CD14-positive monocyte (primary cell): ENCODE measurements at regions not wholly inside any gene's neighbourhood (a gene's known extent, or its start where the extent isn't known, plus 50 kb on each side); places are given as distances from the start of the nearest gene placed in this dataset.

ENCODE experiments used
- DNase-seq, 3 donors: peaks; one replicate each; pipeline ENCODE4 v3.0.0-alpha.2; 2011 to 2022
- H2AFZ ChIP-seq: 2 replicates; pipeline ENCODE4 v1.6.0; 2012; ENCODE audit warnings: mild to moderate bottlenecking, low read depth, low read length, inconsistent platforms; ENCODE audit not compliant: insufficient read depth, poor library complexity, severe bottlenecking
- H3K27ac ChIP-seq, 2 donors: 1 replicate in 1 of 2; 2 replicates in 1 of 2; pipeline ENCODE4 v1.5.1; 2012 to 2013; ENCODE audit warnings: low read length in 2 of 2, control low read depth in 1 of 2, inconsistent platforms in 1 of 2, low read depth in 1 of 2, mild to moderate bottlenecking in 1 of 2
- H3K27me3 ChIP-seq, 2 donors: one replicate each; pipeline versions ENCODE4 v1.6.0 to v1.6.1; 2011 to 2013; ENCODE audit warnings: low read length in 2 of 2; ENCODE audit not compliant: control insufficient read depth in 2 of 2, insufficient read depth in 2 of 2
- H3K36me3 ChIP-seq, 2 donors: replicated peaks in 1 of 2; 1 replicate in 1 of 2; 2 replicates in 1 of 2; pipeline versions ENCODE4 v1.5.1 to v1.6.1; 2012 to 2013; ENCODE audit warnings: low read length in 2 of 2, control low read depth in 1 of 2, inconsistent platforms in 1 of 2, mild to moderate bottlenecking in 1 of 2; ENCODE audit not compliant: insufficient read depth in 2 of 2, control insufficient read depth in 1 of 2
- H3K4me1 ChIP-seq, 2 donors: 1 replicate in 1 of 2; 2 replicates in 1 of 2; pipeline versions ENCODE4 v1.5.1 to v1.6.1; 2012 to 2013; ENCODE audit warnings: low read length in 2 of 2, control low read depth in 1 of 2, inconsistent platforms in 1 of 2, mild to moderate bottlenecking in 1 of 2, moderate library complexity in 1 of 2; ENCODE audit not compliant: insufficient read depth in 2 of 2, control insufficient read depth in 1 of 2
- H3K4me2 ChIP-seq: replicated peaks from 2 replicates; pipeline ENCODE3; 2012; ENCODE audit warnings: low read length, moderate library complexity, mild to moderate bottlenecking; ENCODE audit not compliant: poor library complexity, severe bottlenecking; ENCODE audit errors: extremely low read depth
- H3K4me3 ChIP-seq, 3 experiments: fragments of 200-600 bp in 1 of 3; sonication (generic) in 1 of 3; replicated peaks in 1 of 3; 1 replicate in 2 of 3; 2 replicates in 1 of 3; pipeline ENCODE4 v1.5.1; 2011 to 2013; ENCODE audit warnings: low read length in 3 of 3, mild to moderate bottlenecking in 3 of 3, control low read depth in 2 of 3, low read depth in 2 of 3, inconsistent platforms in 1 of 3, moderate library complexity in 1 of 3
- H3K79me2 ChIP-seq: 2 replicates; pipeline ENCODE4 v1.6.0; 2012; ENCODE audit warnings: mild to moderate bottlenecking, control low read depth, inconsistent platforms, low read length, moderate library complexity; ENCODE audit not compliant: insufficient read depth
- H3K9ac ChIP-seq: 2 replicates; pipeline ENCODE4 v1.6.0; 2017; ENCODE audit warnings: low read length, mild to moderate bottlenecking; ENCODE audit not compliant: insufficient read depth, poor library complexity, severe bottlenecking
- H3K9me3 ChIP-seq, 2 donors: replicated peaks in 1 of 2; 1 replicate in 1 of 2; 2 replicates in 1 of 2; pipeline versions ENCODE4 v1.5.1 to v1.6.1; 2012 to 2013; ENCODE audit warnings: low read length in 2 of 2, control low read depth in 1 of 2; ENCODE audit not compliant: control insufficient read depth in 1 of 2, insufficient read depth in 1 of 2
- H4K20me1 ChIP-seq: 2 replicates; pipeline ENCODE4 v1.6.0; 2012; ENCODE audit warnings: mild to moderate bottlenecking, low read length, control low read depth, moderate library complexity; ENCODE audit not compliant: insufficient read depth
- H3K27ac Mint-ChIP-seq, 7 donors: one replicate each; pipeline ENCODE4 v1.8.0; 2020; ENCODE audit warnings: mild to moderate bottlenecking in 7 of 7, mixed read lengths in 7 of 7, moderate library complexity in 6 of 7, inconsistent platforms in 2 of 7
- H3K27me3 Mint-ChIP-seq, 3 donors: one replicate each; pipeline ENCODE4 v1.8.0; 2021 to 2022; ENCODE audit warnings: low read depth in 3 of 3, mild to moderate bottlenecking in 3 of 3, mixed read lengths in 3 of 3, moderate library complexity in 3 of 3, inconsistent platforms in 1 of 3
- H3K36me3 Mint-ChIP-seq, 2 donors: one replicate each; pipeline ENCODE4 v1.8.0; 2020; ENCODE audit warnings: mixed read lengths in 2 of 2, inconsistent platforms in 1 of 2, mild to moderate bottlenecking in 1 of 2
- H3K4me1 Mint-ChIP-seq: one replicate; pipeline ENCODE4 v1.8.0; 2020; ENCODE audit warnings: mild to moderate bottlenecking, mixed read lengths
- H3K4me3 Mint-ChIP-seq, 2 donors: one replicate each; pipeline ENCODE4 v1.8.0; 2020; ENCODE audit warnings: mild to moderate bottlenecking in 2 of 2, mixed read lengths in 2 of 2, moderate library complexity in 1 of 2
- H3K9me3 Mint-ChIP-seq, 7 donors: one replicate each; pipeline ENCODE4 v1.8.0; 2020 to 2022; ENCODE audit warnings: mixed read lengths in 7 of 7, mild to moderate bottlenecking in 6 of 7, moderate library complexity in 6 of 7, inconsistent platforms in 2 of 7
- WGBS: methylation state at CpG from one replicate; pipeline ENCODE4 v1.1.5; 2013; ENCODE audit warnings: missing lambda C conversion rate; ENCODE audit not compliant: insufficient coverage; 5-methylcytosine and 5-hydroxymethylcytosine counted together
- intact Hi-C, 2 donors: fragments of 100-400 bp; cut with micrococcal nuclease; formaldehyde crosslinking; loops; one replicate each; pipeline versions ENCODE4 v1.15.0 to v1.15.1; 2023
- TF ChIP-seq, protein P1 (sequence below): fragments of 200-600 bp; IDR thresholded peaks from one replicate; pipeline ENCODE4 v1.8.0; 2022; ENCODE audit warnings: antibody characterized with exemption, mild to moderate bottlenecking

DNA sequence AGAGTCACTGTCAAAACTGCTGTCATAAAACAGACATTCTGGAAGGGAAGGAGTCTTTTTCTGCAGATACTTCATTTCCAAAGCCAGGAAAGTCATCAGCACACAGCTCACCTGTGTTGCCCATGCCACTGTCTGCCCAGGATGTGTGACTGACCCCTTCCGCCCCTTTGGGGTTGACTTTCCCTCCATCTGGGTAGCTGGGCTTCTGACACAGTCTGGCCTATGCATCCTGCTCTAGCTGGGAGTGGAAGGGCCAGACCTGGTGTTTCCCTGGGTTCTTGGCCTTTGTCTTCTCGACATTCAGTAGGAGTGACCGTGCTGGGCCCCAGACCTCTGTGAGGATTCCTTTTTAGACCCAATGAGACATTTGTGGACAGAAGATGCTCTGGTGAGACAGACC is 378.9 kb upstream of the NUPR2 start:
- Mint-ChIP-seq H3K36me3 (no peaks in the 10 kb centered on the region), H3K9me3 (peaks cover 39 to 77% (median 67%) of the 10 kb centered on the region in 7 donors), H3K4me1 (no peaks in the 10 kb centered on the region), H3K27ac (no peak overlapping the region), H3K4me3 (no peak overlapping the region), H3K27me3 (peaks cover 0 to 2% (median 2%) of the 10 kb centered on the region in 3 donors)
- H3K4me2 ChIP-seq, result no peak overlapping the region
- H4K20me1 ChIP-seq, result no peaks in the 10 kb centered on the region
- H2AFZ ChIP-seq, result no peak overlapping the region
- 75% methylated on average over 2 of the region's 3 CpGs for WGBS
- DNase-seq, result no peak
- TF ChIP-seq, protein P1, sequence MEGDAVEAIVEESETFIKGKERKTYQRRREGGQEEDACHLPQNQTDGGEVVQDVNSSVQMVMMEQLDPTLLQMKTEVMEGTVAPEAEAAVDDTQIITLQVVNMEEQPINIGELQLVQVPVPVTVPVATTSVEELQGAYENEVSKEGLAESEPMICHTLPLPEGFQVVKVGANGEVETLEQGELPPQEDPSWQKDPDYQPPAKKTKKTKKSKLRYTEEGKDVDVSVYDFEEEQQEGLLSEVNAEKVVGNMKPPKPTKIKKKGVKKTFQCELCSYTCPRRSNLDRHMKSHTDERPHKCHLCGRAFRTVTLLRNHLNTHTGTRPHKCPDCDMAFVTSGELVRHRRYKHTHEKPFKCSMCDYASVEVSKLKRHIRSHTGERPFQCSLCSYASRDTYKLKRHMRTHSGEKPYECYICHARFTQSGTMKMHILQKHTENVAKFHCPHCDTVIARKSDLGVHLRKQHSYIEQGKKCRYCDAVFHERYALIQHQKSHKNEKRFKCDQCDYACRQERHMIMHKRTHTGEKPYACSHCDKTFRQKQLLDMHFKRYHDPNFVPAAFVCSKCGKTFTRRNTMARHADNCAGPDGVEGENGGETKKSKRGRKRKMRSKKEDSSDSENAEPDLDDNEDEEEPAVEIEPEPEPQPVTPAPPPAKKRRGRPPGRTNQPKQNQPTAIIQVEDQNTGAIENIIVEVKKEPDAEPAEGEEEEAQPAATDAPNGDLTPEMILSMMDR, result no peak
- peaks cover 75 to 78% of the 10 kb centered on the region in 2 donors for H3K9me3 ChIP-seq
- no peak overlapping the region for H3K4me3 ChIP-seq
- no peaks in the 10 kb centered on the region for H3K36me3 ChIP-seq
- H3K79me2 ChIP-seq, result no peaks in the 10 kb centered on the region
- H3K27me3 ChIP-seq, result no peaks in the 10 kb centered on the region
- H3K27ac ChIP-seq, result no peak overlapping the region
- intact Hi-C loops, result no loop called here
- H3K4me1 ChIP-seq, result no peaks in the 10 kb centered on the region
- H3K9ac ChIP-seq, result no peak overlapping the region

DNA sequence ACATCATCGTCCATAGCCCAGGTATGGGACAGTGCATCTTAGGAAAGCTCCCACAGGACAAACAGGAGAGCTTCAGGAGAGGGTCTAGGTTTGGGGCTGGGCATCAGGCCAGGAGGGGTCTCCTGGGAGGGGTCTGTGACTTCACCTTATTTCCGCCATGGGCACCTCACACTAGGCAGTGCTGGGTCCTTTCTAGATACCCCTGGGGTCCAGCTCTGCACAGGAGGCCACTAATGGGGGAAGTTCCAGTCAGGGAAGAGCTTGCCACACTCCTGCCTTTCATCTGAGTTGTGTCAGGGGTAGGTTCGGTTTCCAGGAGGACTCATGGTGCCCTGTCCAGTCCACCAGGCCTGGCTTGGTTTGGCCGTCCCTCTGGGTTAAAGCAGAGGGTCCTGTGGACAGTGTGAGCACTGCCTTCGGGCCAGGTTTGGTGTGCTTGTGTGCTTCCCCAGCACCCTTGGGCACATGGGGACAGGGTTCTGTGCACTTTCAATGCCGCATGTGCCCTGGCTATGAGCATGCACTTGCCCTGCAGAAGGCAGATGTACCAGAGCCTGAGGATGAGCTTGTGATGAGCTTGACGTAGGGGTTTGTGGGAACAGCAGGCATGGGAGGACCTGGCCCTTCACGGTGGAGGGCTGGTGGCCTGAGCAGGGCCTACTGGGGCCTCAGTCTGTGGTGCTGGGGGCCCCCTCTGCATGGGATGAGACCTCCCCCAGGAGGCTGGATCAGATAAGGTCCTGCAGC is 377.7 kb upstream of the NUPR2 start:
- H3K4me3 ChIP-seq, result no peak overlapping the region
- no peaks in the 10 kb centered on the region for H3K27me3 ChIP-seq
- H2AFZ ChIP-seq, result no peak overlapping the region
- H3K27me3 Mint-ChIP-seq, result peaks cover 0 to 2% (median 2%) of the 10 kb centered on the region in 3 donors
- TF ChIP-seq, protein P1, result no peak
- 82% methylated on average over 7 of the region's 8 CpGs for WGBS
- no peak overlapping the region for H3K9ac ChIP-seq
- no peaks in the 10 kb centered on the region for H3K4me1 ChIP-seq
- no peak overlapping the region for H3K4me3 Mint-ChIP-seq
- H4K20me1 ChIP-seq, result no peaks in the 10 kb centered on the region
- no peaks in the 10 kb centered on the region for H3K36me3 Mint-ChIP-seq
- H3K27ac ChIP-seq, result no peak overlapping the region
- H3K9me3 Mint-ChIP-seq, result peaks cover 41 to 79% (median 67%) of the 10 kb centered on the region in 7 donors
- no peaks in the 10 kb centered on the region for H3K79me2 ChIP-seq
- H3K27ac Mint-ChIP-seq, result no peak overlapping the region
- peaks cover 83 to 85% of the 10 kb centered on the region in 2 donors for H3K9me3 ChIP-seq
- H3K4me1 Mint-ChIP-seq, result no peaks in the 10 kb centered on the region
- H3K36me3 ChIP-seq, result no peaks in the 10 kb centered on the region
- intact Hi-C loops, result no loop called here
- DNase-seq, result no peak
- no peak overlapping the region for H3K4me2 ChIP-seq
